Panc1 (cell line): ENCODE measurements at regions not wholly inside any gene's neighbourhood (a gene's known extent, or its start where the extent isn't known, plus 50 kb on each side); places are given as distances from the start of the nearest gene placed in this dataset.

Experiments
- ATAC-seq: fragments of 200-7000 bp; cut with Tn5 transposase; 2 replicates; pipeline ENCODE4 v1.9.1; 2020; ENCODE audit warnings: mild to moderate bottlenecking, moderate library complexity
- BruUV-seq: library from RNA; stranded (reverse); fragments of 400-500 nt; replicated peaks from 2 replicates; lab custom pipeline; 2021; lab: Mats Ljungman, UMichigan
- CTCF ChIA-PET: fragments of 300-600 bp; sonication (Branson Sonifier 250); formaldehyde crosslinking; loops from one replicate; lab custom pipeline; 2022; ENCODE audit warnings: antibody characterized with exemption; lab: Charles Lee
- POLR2A ChIA-PET: fragments of 300-600 bp; sonication (Branson Sonifier 250); formaldehyde crosslinking; loops from one replicate; lab custom pipeline; 2022; ENCODE audit warnings: antibody characterized with exemption; lab: Charles Lee
- DNase-seq: peaks from one replicate; pipeline ENCODE4 v3.0.0-alpha.2; 2010; ENCODE audit warnings: low read depth, low spot score
- H3K27ac ChIP-seq: 2 replicates; pipeline ENCODE4 v1.5.1; 2011; ENCODE audit warnings: mild to moderate bottlenecking, low read length, inconsistent platforms
- H3K27me3 ChIP-seq: fragments of 200-500 bp; sonication (Bioruptor generic); 2 replicates; pipeline ENCODE4 v1.6.0; 2014; ENCODE audit warnings: low read length, inconsistent platforms; ENCODE audit not compliant: control insufficient read depth, insufficient read depth
- H3K36me3 ChIP-seq: fragments of 200-500 bp; sonication (Bioruptor generic); 2 replicates; pipeline ENCODE4 v1.5.1; 2014; ENCODE audit warnings: inconsistent platforms, mild to moderate bottlenecking, low read length, moderate library complexity; ENCODE audit not compliant: control insufficient read depth, insufficient read depth
- H3K4me1 ChIP-seq: 2 replicates; pipeline ENCODE4 v1.5.1; 2011; ENCODE audit warnings: inconsistent platforms, mild to moderate bottlenecking, low read length, moderate library complexity; ENCODE audit not compliant: control insufficient read depth, insufficient read depth
- H3K4me3 ChIP-seq, 2 experiments: 2 replicates each; pipeline ENCODE4 v1.5.1; 2011 to 2012; ENCODE audit warnings: low read depth in 2 of 2, low read length in 2 of 2, mild to moderate bottlenecking in 2 of 2, inconsistent platforms in 1 of 2, moderate library complexity in 1 of 2
- H3K9me3 ChIP-seq: fragments of 200-500 bp; sonication (Bioruptor generic); 2 replicates; pipeline ENCODE4 v1.5.1; 2014; ENCODE audit warnings: low read depth, mild to moderate bottlenecking, inconsistent platforms, low read length, moderate library complexity; ENCODE audit not compliant: control insufficient read depth, insufficient read depth
- CTCF ChIP-seq: fragments of 450-650 bp; IDR thresholded peaks from 2 replicates; pipeline ENCODE4 v1.5.1; 2017; ENCODE audit warnings: mild to moderate bottlenecking
- POLR2AphosphoS5 ChIP-seq: IDR thresholded peaks from 2 replicates; pipeline ENCODE4 v1.6.1; 2012; ENCODE audit warnings: mild to moderate bottlenecking, low read depth, low read length, moderate library complexity
- REST ChIP-seq, 2 experiments: IDR thresholded peaks; 2 replicates each; pipeline ENCODE4 v1.6.1; 2011 to 2012; ENCODE audit warnings: low read depth in 2 of 2, control low read depth in 1 of 2, low read length in 1 of 2, mild to moderate bottlenecking in 1 of 2, moderate library complexity in 1 of 2; ENCODE audit not compliant: insufficient read depth in 1 of 2
- SIN3A ChIP-seq: IDR thresholded peaks from 2 replicates; pipeline ENCODE4 v1.6.1; 2012; ENCODE audit warnings: low read depth, mild to moderate bottlenecking, low read length, moderate library complexity, borderline replicate concordance; ENCODE audit not compliant: insufficient read depth
- TCF7L2 ChIP-seq: IDR thresholded peaks from 2 replicates; pipeline ENCODE4 v1.6.1; 2011; ENCODE audit warnings: mild to moderate bottlenecking, low read depth, low read length, inconsistent platforms
- in situ Hi-C: cut with HindIII; loops from 2 replicates; pipeline ENCODE4 v1.10.0; 2016; ENCODE audit warnings: low sequenced_read_pairs, low pct_unique_long_range_greater_than_20kb
- intact Hi-C: fragments of 100-400 bp; cut with micrococcal nuclease; formaldehyde crosslinking; loops from one replicate; pipeline ENCODE4 v1.10.0; 2022; ENCODE audit not compliant: unreplicated experiment

GRCh38 chr4:15314974-15315373 is 112.9 kb upstream of the C1QTNF7 start:
- Histone ChIP-seq H3K27ac (no peak overlapping the region), H3K4me1 (no peaks in the 10 kb centered on the region), H3K9me3 (no peaks in the 10 kb centered on the region), H3K36me3 (no peaks in the 10 kb centered on the region), H3K27me3 (no peaks in the 10 kb centered on the region), H3K4me3 (no peak overlapping the region)
- in situ Hi-C loops (no loop called here), intact Hi-C loops (no loop called here)
- no peak for TF ChIP-seq CTCF
- TF ChIP-seq POLR2AphosphoS5, result no peak
- TF ChIP-seq REST (IDR thresholded peaks at IDR 0.05; ENCODE audit: insufficient read depth in 1 of 2, low read depth in 2 of 2, low read length in 1 of 2), result no peak
- no peak for TF ChIP-seq SIN3A
- no peak for TF ChIP-seq TCF7L2
- POLR2A ChIA-PET, result no interaction called here
- CTCF ChIA-PET, result no interaction called here
- no TSS peak for BruUV-seq
- no peak for DNase-seq
- no peak for ATAC-seq

GRCh38 chr4:15317246-15317645 is 110.6 kb upstream of the C1QTNF7 start:
- POLR2A ChIA-PET, result no interaction called here
- no peak for DNase-seq
- H3K9me3 ChIP-seq, result no peaks in the 10 kb centered on the region
- H3K27me3 ChIP-seq, result no peaks in the 10 kb centered on the region
- BruUV-seq, result no TSS peak
- no peak for ATAC-seq
- H3K36me3 ChIP-seq, result no peaks in the 10 kb centered on the region
- no peak overlapping the region for H3K27ac ChIP-seq
- in situ Hi-C loops, result no loop called here
- no peak overlapping the region for H3K4me3 ChIP-seq
- TF ChIP-seq SIN3A, result no peak
- no peak for TF ChIP-seq CTCF
- no peak for TF ChIP-seq REST (IDR thresholded peaks at IDR 0.05; ENCODE audit: insufficient read depth in 1 of 2, low read depth in 2 of 2, low read length in 1 of 2)
- TF ChIP-seq POLR2AphosphoS5, result no peak
- TF ChIP-seq TCF7L2, result no peak
- intact Hi-C loops, result no loop called here
- CTCF ChIA-PET, result no interaction called here
- no peaks in the 10 kb centered on the region for H3K4me1 ChIP-seq
